ENCODE measurements at regions not wholly inside any gene's neighbourhood (a gene's known extent, or its start where the extent isn't known, plus 50 kb on each side); places are given as distances from the start of the nearest gene placed in this dataset.

GRCh38 chr9:1331546-1332038 lies 281.4 kb downstream of the DMRT2 start:
- DNase-seq (ENCODE audit: low spot score): no peak

- DNase-seq (ENCODE audit: low spot score): no peak
Measured at GRCh38 chr9:1332156-1332555, 282.0 kb downstream of the DMRT2 start.

- no peak for DNase-seq (ENCODE audit: low spot score)
Measured at GRCh38 chr9:1335174-1335573, 285.0 kb downstream of the DMRT2 start.

- DNase-seq (ENCODE audit: low spot score): no peak
Measured at GRCh38 chr9:1337169-1337568, 287.0 kb downstream of the DMRT2 start.

GRCh38 chr9:1340390-1340789 lies 290.2 kb downstream of the DMRT2 start:
- DNase-seq (ENCODE audit: low spot score): no peak

- no peak for DNase-seq (ENCODE audit: low spot score)
Measured at GRCh38 chr9:1353291-1353690, 303.1 kb downstream of the DMRT2 start.

GRCh38 chr9:1354086-1354485 lies 303.9 kb downstream of the DMRT2 start:
- no peak for DNase-seq (ENCODE audit: low spot score)

GRCh38 chr9:1354606-1355005 lies 304.4 kb downstream of the DMRT2 start:
- DNase-seq (ENCODE audit: low spot score): no peak

- no peak for DNase-seq (ENCODE audit: low spot score)
Measured at GRCh38 chr9:1355656-1356055, 305.5 kb downstream of the DMRT2 start.

GRCh38 chr9:1362845-1363244 lies 312.7 kb downstream of the DMRT2 start:
- no peak for DNase-seq (ENCODE audit: low spot score)

- DNase-seq (ENCODE audit: low spot score): no peak
Measured at GRCh38 chr9:1366276-1366675, 316.1 kb downstream of the DMRT2 start.

GRCh38 chr9:1369297-1369696 lies 319.1 kb downstream of the DMRT2 start:
- DNase-seq (ENCODE audit: low spot score): no peak

GRCh38 chr9:1373445-1373844 lies 323.3 kb downstream of the DMRT2 start:
- DNase-seq (ENCODE audit: low spot score): no peak

- DNase-seq (ENCODE audit: low spot score): no peak
Measured at GRCh38 chr9:1383899-1384455, 333.8 kb downstream of the DMRT2 start.

- no peak for DNase-seq (ENCODE audit: low spot score)
Measured at GRCh38 chr9:1384816-1385215, 334.7 kb downstream of the DMRT2 start.

GRCh38 chr9:1386420-1386819 lies 336.3 kb downstream of the DMRT2 start:
- no peak for DNase-seq (ENCODE audit: low spot score)

- DNase-seq (ENCODE audit: low spot score): no peak
Measured at GRCh38 chr9:1388216-1388615, 338.1 kb downstream of the DMRT2 start.

GRCh38 chr9:1400983-1401382 lies 350.8 kb downstream of the DMRT2 start:
- no peak for DNase-seq (ENCODE audit: low spot score)

GRCh38 chr9:1404940-1405339 lies 354.8 kb downstream of the DMRT2 start:
- DNase-seq (ENCODE audit: low spot score): no peak

- no peak for DNase-seq (ENCODE audit: low spot score)
Measured at GRCh38 chr9:1411826-1412225, 361.7 kb downstream of the DMRT2 start.

GRCh38 chr9:1414711-1415131 lies 364.6 kb downstream of the DMRT2 start:
- DNase-seq (ENCODE audit: low spot score): no peak

GRCh38 chr9:1415146-1415545 lies 365.0 kb downstream of the DMRT2 start:
- DNase-seq (ENCODE audit: low spot score): no peak

GRCh38 chr9:1416261-1416660 lies 366.1 kb downstream of the DMRT2 start:
- no peak for DNase-seq (ENCODE audit: low spot score)

GRCh38 chr9:1421436-1421835 lies 371.3 kb downstream of the DMRT2 start:
- no peak for DNase-seq (ENCODE audit: low spot score)

GRCh38 chr9:1427875-1428274 lies 377.7 kb downstream of the DMRT2 start:
- DNase-seq (ENCODE audit: low spot score): no peak

Measured in putamen (tissue), 1 donor.